ENCODE measurements at regions not wholly inside any gene's neighbourhood (a gene's known extent, or its start where the extent isn't known, plus 50 kb on each side); places are given as distances from the start of the nearest gene placed in this dataset.

DNA sequence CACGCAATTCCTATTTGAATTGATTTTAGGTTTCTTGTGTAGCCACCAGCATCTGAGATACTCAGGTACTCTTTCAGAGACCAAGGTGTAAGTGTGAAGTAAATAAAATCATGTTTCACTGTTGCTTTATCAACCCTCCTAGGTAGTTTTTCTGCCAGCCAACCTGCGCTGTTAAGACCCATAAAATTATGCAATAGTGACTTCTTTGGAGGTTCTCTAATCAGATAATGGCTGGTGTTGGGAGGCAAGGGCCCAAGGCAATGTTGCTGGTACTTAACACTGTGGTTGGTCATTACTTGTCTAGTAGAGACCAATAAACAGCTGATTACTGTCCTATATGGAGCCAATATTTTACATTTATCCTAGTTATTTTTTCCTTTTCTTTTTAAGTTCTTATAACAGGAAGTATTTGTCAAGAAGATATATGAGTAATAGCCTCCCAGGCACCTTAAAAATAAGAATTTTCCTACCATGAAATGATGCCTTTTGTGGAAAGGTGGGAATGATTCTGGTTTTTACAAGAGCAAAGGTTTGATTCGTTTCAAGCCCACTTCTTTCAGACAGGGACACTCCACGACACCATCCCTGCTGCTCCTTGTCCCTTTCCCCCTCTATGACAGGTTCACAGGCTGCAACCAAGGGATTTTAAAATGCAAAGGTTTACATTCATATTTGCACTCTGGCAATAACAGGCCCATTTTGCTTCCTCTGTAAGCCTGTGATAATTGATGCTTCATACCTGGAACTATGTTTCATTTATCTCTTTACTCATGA lies 259.3 kb downstream of the MEIS1 start:
- no peak for TF ChIP-seq TAF1 (IDR thresholded peaks at IDR 0.05; ENCODE audit: low read depth)
- H3F3A ChIP-seq (ENCODE audit: insufficient read depth, low read length, poor library complexity, severe bottlenecking), result no peaks in the 10 kb centered on the region

GRCh38 chr2:66695226-66695735 lies 260.4 kb downstream of the MEIS1 start:
- Histone ChIP-seq H3K4me3 (ENCODE audit: low read length) (no peak overlapping the region), H3K27me3 (ENCODE audit: insufficient read depth, low read depth, low read length) (no peaks in the 10 kb centered on the region), H3K9me3 (ENCODE audit: low read length) (no peaks in the 10 kb centered on the region), H2AFZ (ENCODE audit: low read depth, low read length) (no peak overlapping the region), H4K20me1 (ENCODE audit: insufficient read depth) (no peaks in the 10 kb centered on the region), H3K36me3 (ENCODE audit: insufficient read depth, low read length) (no peaks in the 10 kb centered on the region), H3K9me2 (ENCODE audit: insufficient read depth, low read length) (no peaks in the 10 kb centered on the region), H3K79me2 (replicated peaks; ENCODE audit: insufficient read depth, low read length) (no peaks in the 10 kb centered on the region), H3K4me2 (ENCODE audit: low read length) (peak overlapping the region; percentile 23), H3K27ac (ENCODE audit: low read length) (no peak overlapping the region), H3F3A (ENCODE audit: insufficient read depth, low read length, poor library complexity, severe bottlenecking) (no peaks in the 10 kb centered on the region), H3K9ac (ENCODE audit: low read length) (no peak overlapping the region)
- TF ChIP-seq CTCF (IDR thresholded peaks at IDR 0.05; ENCODE audit: poor library complexity, severe bottlenecking), result no peak
- no peak for TF ChIP-seq RAD21 (conservative IDR thresholded peaks at IDR 0.05)
- no peak for TF ChIP-seq EZH2 (IDR thresholded peaks at IDR 0.05; ENCODE audit: borderline replicate concordance, insufficient read depth, low read length, poor library complexity, severe bottlenecking)
- no peak for TF ChIP-seq SMC3 (conservative IDR thresholded peaks at IDR 0.05; ENCODE audit: poor library complexity)
- peak; percentile 94 for TF ChIP-seq EP300 (conservative IDR thresholded peaks at IDR 0.05; ENCODE audit: poor library complexity, severe bottlenecking)

More for the DNA sequence above, 259.3 kb downstream of the MEIS1 start:
- Histone ChIP-seq H3K9ac (ENCODE audit: low read length) (no peak overlapping the region), H3K27ac (ENCODE audit: low read length) (no peak overlapping the region), H3K9me3 (ENCODE audit: low read length) (no peaks in the 10 kb centered on the region), H3K79me2 (replicated peaks; ENCODE audit: insufficient read depth, low read length) (no peaks in the 10 kb centered on the region), H3K4me3 (ENCODE audit: low read length) (no peak overlapping the region), H2AFZ (ENCODE audit: low read depth, low read length) (no peak overlapping the region), H4K20me1 (ENCODE audit: insufficient read depth) (no peaks in the 10 kb centered on the region), H3K9me2 (ENCODE audit: insufficient read depth, low read length) (no peaks in the 10 kb centered on the region), H3K27me3 (ENCODE audit: insufficient read depth, low read depth, low read length) (no peaks in the 10 kb centered on the region), H3K36me3 (ENCODE audit: insufficient read depth, low read length) (no peaks in the 10 kb centered on the region), H3K4me2 (ENCODE audit: low read length) (no peak overlapping the region)

DNA sequence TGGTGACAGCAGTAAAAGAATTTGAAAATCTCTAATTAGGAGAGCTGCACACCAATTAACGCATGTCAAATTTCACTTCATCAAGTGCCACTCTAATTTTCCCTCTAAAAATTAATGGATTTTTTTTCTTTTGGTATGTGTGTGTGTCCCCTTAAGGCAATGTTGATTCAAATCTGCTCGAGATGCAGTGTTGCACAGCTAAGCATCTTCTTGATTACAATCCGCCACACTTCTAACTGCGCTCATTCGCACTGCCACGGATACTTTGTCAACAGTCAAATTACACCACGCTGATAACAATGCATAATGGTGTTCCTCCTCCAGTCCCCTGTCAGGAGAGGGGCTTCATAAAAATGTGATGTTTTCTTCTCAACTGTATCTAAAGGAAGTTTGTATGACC lies 261.4 kb downstream of the MEIS1 start:
- no peaks in the 10 kb centered on the region for H3K9me2 ChIP-seq (ENCODE audit: insufficient read depth, low read length)
- no peaks in the 10 kb centered on the region for H3F3A ChIP-seq (ENCODE audit: insufficient read depth, low read length, poor library complexity, severe bottlenecking)
- H3K9me3 ChIP-seq (ENCODE audit: low read length), result no peaks in the 10 kb centered on the region
- H2AFZ ChIP-seq (ENCODE audit: low read depth, low read length), result no peak overlapping the region
- H3K27ac ChIP-seq (ENCODE audit: low read length), result no peak overlapping the region
- no peak overlapping the region for H3K4me2 ChIP-seq (ENCODE audit: low read length)
- H4K20me1 ChIP-seq (ENCODE audit: insufficient read depth), result no peaks in the 10 kb centered on the region
- no peaks in the 10 kb centered on the region for H3K27me3 ChIP-seq (ENCODE audit: insufficient read depth, low read depth, low read length)
- no peak overlapping the region for H3K4me3 ChIP-seq (ENCODE audit: low read length)
- H3K36me3 ChIP-seq (ENCODE audit: insufficient read depth, low read length), result no peaks in the 10 kb centered on the region
- no peaks in the 10 kb centered on the region for H3K79me2 ChIP-seq (replicated peaks; ENCODE audit: insufficient read depth, low read length)
- TF ChIP-seq MXI1 (conservative IDR thresholded peaks at IDR 0.05; ENCODE audit: poor library complexity, severe bottlenecking) (no peak), SMC3 (conservative IDR thresholded peaks at IDR 0.05; ENCODE audit: poor library complexity) (no peak), EP300 (conservative IDR thresholded peaks at IDR 0.05; ENCODE audit: poor library complexity, severe bottlenecking) (no peak), POLR2AphosphoS5 (IDR thresholded peaks at IDR 0.05) (peak; percentile 27), EZH2 (IDR thresholded peaks at IDR 0.05; ENCODE audit: borderline replicate concordance, insufficient read depth, low read length, poor library complexity, severe bottlenecking) (no peak), CTCF (IDR thresholded peaks at IDR 0.05; ENCODE audit: poor library complexity, severe bottlenecking) (no peak), TAF1 (IDR thresholded peaks at IDR 0.05; ENCODE audit: low read depth) (no peak)
- no peak overlapping the region for H3K9ac ChIP-seq (ENCODE audit: low read length)
